GM12874 (cell line): ENCODE measurements at regions not wholly inside any gene's neighbourhood (a gene's known extent, or its start where the extent isn't known, plus 50 kb on each side); places are given as distances from the start of the nearest gene placed in this dataset.

Experiments used
- CTCF ChIP-seq: IDR thresholded peaks from 2 replicates; pipeline ENCODE4 v1.5.1; 2011; ENCODE audit warnings: low read depth, mild to moderate bottlenecking, control low read depth, low read length, moderate library complexity; ENCODE audit not compliant: insufficient read depth

DNA sequence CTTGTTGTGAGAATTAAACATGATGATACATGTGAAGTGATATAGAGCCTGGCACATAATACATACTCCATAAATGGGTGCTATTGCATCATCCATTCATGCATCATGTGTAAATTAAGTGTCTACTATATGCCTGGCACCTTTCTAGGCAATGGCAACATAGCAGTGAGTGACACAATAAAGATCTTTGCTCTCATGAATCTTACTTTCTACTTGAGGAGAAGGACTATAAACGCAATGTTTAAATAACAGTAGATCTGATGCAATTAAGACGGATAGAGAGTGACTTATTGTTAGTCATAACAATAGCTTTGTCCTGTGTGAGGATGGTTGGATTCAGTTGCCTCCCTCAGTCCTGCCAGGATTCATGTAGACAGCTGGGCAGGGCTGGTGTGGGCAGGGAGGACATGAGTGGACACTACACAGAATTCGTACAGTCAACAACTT lies 88.4 kb upstream of the NPAS2 start:
- no peak for TF ChIP-seq CTCF

- TF ChIP-seq CTCF, result no peak
These were observed 86.3 kb upstream of the NPAS2 start for GRCh38 chr2:100733391-100734187.

DNA sequence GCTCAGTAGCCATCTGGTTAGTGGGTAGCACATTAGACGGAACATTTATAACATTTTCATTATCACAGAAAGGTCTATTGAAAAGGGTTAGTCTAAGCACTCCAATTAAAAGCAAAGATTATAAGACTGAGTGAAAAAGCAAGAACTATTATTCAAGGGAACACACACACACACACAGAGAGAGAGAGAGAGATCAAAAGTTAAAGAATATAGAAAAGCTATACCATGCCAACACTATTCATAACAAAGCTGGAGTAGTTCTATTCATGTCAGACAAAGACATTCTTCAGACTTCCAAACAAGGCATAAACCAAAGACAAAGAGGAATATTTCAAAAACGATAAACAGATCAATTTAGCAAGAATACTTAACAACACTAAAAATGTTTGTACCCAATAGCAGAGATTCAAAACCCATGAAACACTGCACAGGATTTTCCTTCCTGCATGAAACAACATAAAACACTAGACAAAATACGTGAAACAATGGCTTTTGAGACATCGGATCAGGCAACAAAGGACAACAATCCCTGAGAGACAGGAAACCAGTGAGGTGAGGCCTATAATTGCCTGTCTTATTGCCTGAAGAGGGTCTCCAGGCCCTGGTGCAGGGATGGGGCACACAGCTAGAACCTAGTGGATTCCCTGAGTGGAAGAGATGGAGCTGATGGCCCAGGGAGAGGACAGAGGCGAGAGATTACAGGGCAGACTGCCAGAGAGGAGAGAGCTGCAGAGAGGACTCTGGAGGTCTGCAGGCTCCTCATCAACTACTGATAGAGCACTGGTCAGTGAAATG lies 83.6 kb upstream of the NPAS2 start:
- no peak for TF ChIP-seq CTCF

DNA sequence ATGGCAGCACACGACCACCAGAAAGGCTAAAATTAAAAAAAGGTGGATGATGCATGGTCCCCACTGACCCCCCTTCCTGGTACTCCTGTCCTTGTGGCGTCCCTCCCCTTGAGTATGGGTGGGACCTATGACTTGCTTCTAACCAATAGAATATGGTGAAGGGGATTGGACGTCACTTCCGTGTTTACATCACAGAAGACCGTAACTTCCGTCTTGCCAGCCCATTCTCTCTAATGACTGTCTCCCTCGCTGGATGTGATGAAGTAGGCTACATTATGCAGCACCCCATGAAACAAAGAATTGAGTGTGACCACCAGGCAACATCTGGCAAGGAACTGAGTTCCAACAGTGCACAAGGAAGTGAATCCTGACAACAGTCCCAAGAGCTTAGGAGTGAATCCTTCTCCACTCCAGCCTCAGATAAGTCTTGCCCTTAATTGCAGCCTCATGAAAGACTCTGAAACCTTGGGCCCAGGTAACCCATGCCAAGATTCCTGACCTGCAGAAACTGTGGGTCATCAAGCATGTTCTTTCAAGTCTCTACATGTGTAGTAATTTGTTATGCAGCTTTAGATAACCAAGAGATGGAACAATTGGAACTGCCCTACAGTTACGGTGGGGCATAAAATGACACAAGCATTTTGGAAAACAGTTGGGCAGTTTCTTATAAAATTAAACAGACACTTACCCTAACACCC lies 80.1 kb upstream of the NPAS2 start:
- TF ChIP-seq CTCF, result no peak

DNA sequence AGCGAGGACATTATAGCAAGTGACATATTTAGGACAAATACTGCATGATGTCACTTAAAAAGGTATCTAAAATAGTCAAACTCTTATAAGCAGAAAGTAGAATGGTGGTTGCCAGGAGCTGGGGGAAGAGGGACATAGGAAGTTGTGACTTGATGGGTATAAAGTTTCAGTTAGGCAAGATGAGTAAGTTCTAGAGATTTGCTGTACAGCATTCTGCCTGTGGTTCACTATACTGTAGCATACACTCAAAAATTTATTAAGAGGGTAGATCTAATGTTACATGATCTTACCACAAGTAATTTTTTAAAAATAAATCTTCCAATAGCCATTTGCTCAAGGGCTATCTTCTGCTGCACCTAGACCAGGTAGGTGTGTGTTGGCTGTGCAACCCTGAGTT lies 78.1 kb upstream of the NPAS2 start:
- no peak for TF ChIP-seq CTCF

- TF ChIP-seq CTCF, result no peak
These were observed 77.4 kb upstream of the NPAS2 start for GRCh38 chr2:100742277-100743254.
